B cell (primary cell): ENCODE measurements at regions not wholly inside any gene's neighbourhood (a gene's known extent, or its start where the extent isn't known, plus 50 kb on each side); places are given as distances from the start of the nearest gene placed in this dataset.

Experiments
- ATAC-seq: fragments of 200-7000 bp; cut with Tn5 transposase; one replicate; pipeline ENCODE4 v1.10.0; 2021; ENCODE audit warnings: low read depth, mild to moderate bottlenecking, moderate number of reproducible peaks, moderate library complexity
- CTCF ChIA-PET: fragments of 350-600 bp; sonication (Branson Sonifier 250); formaldehyde crosslinking; loops from one replicate; lab custom pipeline; 2021; ENCODE audit warnings: antibody characterized with exemption, inconsistent platforms; lab: Charles Lee
- POLR2A ChIA-PET: fragments of 350-600 bp; sonication (Branson Sonifier 250); formaldehyde crosslinking; loops from one replicate; lab custom pipeline; 2021; ENCODE audit warnings: antibody characterized with exemption; lab: Charles Lee
- DNase-seq: peaks from one replicate; pipeline ENCODE4 v3.0.0; 2013
- H2AFZ ChIP-seq: 2 replicates; pipeline ENCODE4 v1.6.1; 2012; ENCODE audit warnings: mild to moderate bottlenecking, low read depth, low read length; ENCODE audit not compliant: insufficient read depth, poor library complexity, severe bottlenecking
- H3K27ac ChIP-seq, 2 donors: 1 replicate in 1 of 2; 2 replicates in 1 of 2; pipeline ENCODE4 v1.5.1; 2012 to 2013; ENCODE audit warnings: low read length in 2 of 2, mild to moderate bottlenecking in 2 of 2, moderate library complexity in 1 of 2
- H3K27me3 ChIP-seq, 4 experiments: fragments of 200-600 bp in 1 of 4; sonication (generic) in 1 of 4; replicated peaks in 1 of 4; 1 replicate in 2 of 4; 2 replicates in 2 of 4; pipeline versions ENCODE4 v1.6.1 to v1.7.0; 2013 to 2016; ENCODE audit warnings: low read length in 3 of 4, mild to moderate bottlenecking in 2 of 4, mixed read lengths in 1 of 4, moderate library complexity in 1 of 4; ENCODE audit not compliant: insufficient read depth in 4 of 4, control insufficient read depth in 3 of 4; ENCODE audit errors: control extremely low read depth in 1 of 4
- H3K36me3 ChIP-seq, 2 experiments: replicated peaks in 1 of 2; 1 replicate in 1 of 2; 2 replicates in 1 of 2; pipeline versions ENCODE4 v1.6.1 to v1.7.1; 2013; ENCODE audit warnings: low read length in 1 of 2; ENCODE audit not compliant: insufficient read depth in 2 of 2, control insufficient read depth in 1 of 2; ENCODE audit errors: control extremely low read depth in 1 of 2, extremely low read depth in 1 of 2
- H3K4me1 ChIP-seq, 2 donors: fragments of 200-600 bp in 1 of 2; sonication (generic) in 1 of 2; 1 replicate in 1 of 2; 2 replicates in 1 of 2; pipeline versions ENCODE4 v1.5.1 to v1.6.1; 2013 to 2017; ENCODE audit warnings: low read length in 2 of 2; ENCODE audit not compliant: control insufficient read depth in 2 of 2, insufficient read depth in 2 of 2
- H3K4me2 ChIP-seq: replicated peaks from 2 replicates; pipeline ENCODE3; 2012; ENCODE audit warnings: mild to moderate bottlenecking, low read depth, low read length; ENCODE audit not compliant: poor library complexity, severe bottlenecking
- H3K4me3 ChIP-seq, 5 experiments: fragments of 200-600 bp in 1 of 5; sonication (generic) in 1 of 5; 1 replicate in 3 of 5; 2 replicates in 2 of 5; pipeline versions ENCODE4 v1.5.1 to v1.7.0; 2011 to 2016; ENCODE audit warnings: low read length in 4 of 5, mild to moderate bottlenecking in 4 of 5, low read depth in 2 of 5, control low read depth in 1 of 5, moderate library complexity in 1 of 5; ENCODE audit not compliant: insufficient read depth in 1 of 5; ENCODE audit errors: control extremely low read depth in 1 of 5, extremely low read depth in 1 of 5
- H3K79me2 ChIP-seq: fragments of 200-600 bp; sonication (generic); one replicate; pipeline ENCODE4 v1.6.0; 2016; ENCODE audit warnings: low read length; ENCODE audit not compliant: control insufficient read depth, insufficient read depth
- H3K9ac ChIP-seq: fragments of 200-600 bp; sonication (generic); 2 replicates; pipeline ENCODE4 v1.6.1; 2017; ENCODE audit warnings: mild to moderate bottlenecking, low read length, moderate library complexity
- H3K9me3 ChIP-seq, 3 donors: one replicate each; pipeline versions ENCODE4 v1.6.1 to v1.7.1; 2013; ENCODE audit warnings: low read length in 2 of 3; ENCODE audit not compliant: control insufficient read depth in 2 of 3, insufficient read depth in 1 of 3; ENCODE audit errors: control extremely low read depth in 1 of 3
- H4K20me1 ChIP-seq: 2 replicates; pipeline ENCODE4 v1.6.0; 2012; ENCODE audit warnings: mild to moderate bottlenecking, low read length; ENCODE audit not compliant: insufficient read depth, control insufficient read depth, poor library complexity, severe bottlenecking
- H3K27ac Mint-ChIP-seq: one replicate; pipeline ENCODE4 v1.8.0; 2021; ENCODE audit warnings: mixed read lengths
- H3K27me3 Mint-ChIP-seq: one replicate; pipeline ENCODE4 v1.8.0; 2021; ENCODE audit warnings: mixed read lengths
- H3K4me1 Mint-ChIP-seq: one replicate; pipeline ENCODE4 v1.8.0; 2021; ENCODE audit warnings: mixed read lengths
- H3K4me3 Mint-ChIP-seq: one replicate; pipeline ENCODE4 v1.8.0; 2021; ENCODE audit warnings: mixed read lengths
- H3K9me3 Mint-ChIP-seq: one replicate; pipeline ENCODE4 v1.8.0; 2022; ENCODE audit warnings: mixed read lengths; ENCODE audit not compliant: insufficient read depth
- CTCF ChIP-seq: fragments of 200-600 bp; IDR thresholded peaks from one replicate; pipeline ENCODE4 v1.8.0; 2022; ENCODE audit warnings: antibody characterized with exemption, mild to moderate bottlenecking
- EZH2 ChIP-seq: IDR thresholded peaks from 2 replicates; pipeline ENCODE4 v1.6.1; 2012; ENCODE audit warnings: borderline replicate concordance, low read depth, mild to moderate bottlenecking, moderate library complexity, low read length; ENCODE audit not compliant: insufficient read depth, poor library complexity, severe bottlenecking
- WGBS: methylation state at CpG from one replicate; pipeline ENCODE4 v1.1.5; 2013; ENCODE audit warnings: missing lambda C conversion rate; ENCODE audit not compliant: insufficient coverage; 5-methylcytosine and 5-hydroxymethylcytosine counted together
- intact Hi-C: fragments of 100-400 bp; cut with micrococcal nuclease; formaldehyde crosslinking; loops from one replicate; pipeline ENCODE4 v1.10.0; 2022

DNA sequence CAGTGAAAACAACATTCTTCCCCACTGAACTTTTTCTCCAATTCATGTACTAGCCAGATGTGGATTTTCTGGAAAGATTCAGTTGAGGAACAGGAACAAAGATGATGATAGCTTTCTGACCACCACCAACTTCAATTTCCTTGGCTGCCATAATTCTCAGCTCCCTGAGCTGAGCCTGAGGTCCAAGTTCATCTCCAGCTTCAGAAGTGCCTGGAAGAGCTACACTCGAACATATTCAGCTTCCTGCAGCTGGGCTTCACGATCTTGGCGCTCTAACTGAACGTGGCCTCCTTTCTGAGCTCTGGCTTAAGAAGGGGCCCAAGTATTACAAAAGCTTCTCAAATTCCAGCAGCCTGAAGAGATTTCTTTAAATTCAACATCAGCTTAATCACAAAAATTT is 83.9 kb downstream of the QDPR start:
- no peak overlapping the region for H3K4me3 Mint-ChIP-seq

GRCh38 chr4:17426222-17426621 is 85.7 kb downstream of the QDPR start:
- DNase-seq (no peak), ATAC-seq (no peak)
- ChIA-PET POLR2A (no interaction called here), CTCF (no interaction called here)
- H3K4me2 ChIP-seq: no peak overlapping the region
- no peak overlapping the region for H3K27ac Mint-ChIP-seq
- no peaks in the 10 kb centered on the region for H3K27me3 ChIP-seq
- WGBS: 86% methylated on average over 4 of the region's 5 CpGs
- H3K36me3 ChIP-seq: no peaks in the 10 kb centered on the region
- H3K79me2 ChIP-seq: no peaks in the 10 kb centered on the region
- H2AFZ ChIP-seq: no peak overlapping the region
- intact Hi-C loops: no loop called here
- no peak overlapping the region for H3K9ac ChIP-seq
- no peaks in the 10 kb centered on the region for H3K4me1 ChIP-seq
- H3K4me3 ChIP-seq: no peak overlapping the region
- peaks cover 0 to 5% (median 0%) of the 10 kb centered on the region in 3 donors for H3K9me3 ChIP-seq
- peaks cover 5% of the 10 kb centered on the region for H3K9me3 Mint-ChIP-seq
- no peak overlapping the region for H3K27ac ChIP-seq
- H3K27me3 Mint-ChIP-seq: peaks cover 3% of the 10 kb centered on the region
- TF ChIP-seq CTCF (no peak), EZH2 (no peak)
- no peaks in the 10 kb centered on the region for H3K4me1 Mint-ChIP-seq
- no peak overlapping the region for H3K4me3 Mint-ChIP-seq
- no peaks in the 10 kb centered on the region for H4K20me1 ChIP-seq

More for the DNA sequence above, 83.9 kb downstream of the QDPR start:
- no peaks in the 10 kb centered on the region for H3K4me1 ChIP-seq
- H3K4me3 ChIP-seq: no peak overlapping the region
- 86% methylated on average over 4 of the region's 4 CpGs for WGBS
- no peaks in the 10 kb centered on the region for H3K79me2 ChIP-seq
- no peak for ATAC-seq
- no peak for TF ChIP-seq CTCF
- no peak for TF ChIP-seq EZH2
- Mint-ChIP-seq H3K9me3 (peaks cover 5% of the 10 kb centered on the region), H3K27ac (no peak overlapping the region), H3K27me3 (peaks cover 3% of the 10 kb centered on the region), H3K4me1 (no peaks in the 10 kb centered on the region)
- H3K9me3 ChIP-seq: peaks cover 0 to 4% (median 0%) of the 10 kb centered on the region in 3 donors
- no peak overlapping the region for H3K27ac ChIP-seq
- H3K9ac ChIP-seq: no peak overlapping the region
- DNase-seq: no peak
- ChIA-PET POLR2A (no interaction called here), CTCF (no interaction called here)
- intact Hi-C loops: no loop called here
- no peaks in the 10 kb centered on the region for H3K27me3 ChIP-seq
- H3K36me3 ChIP-seq: no peaks in the 10 kb centered on the region
- H2AFZ ChIP-seq: no peak overlapping the region
- H4K20me1 ChIP-seq: no peaks in the 10 kb centered on the region
- no peak overlapping the region for H3K4me2 ChIP-seq
